ENCODE measurements at regions not wholly inside any gene's neighbourhood (a gene's known extent, or its start where the extent isn't known, plus 50 kb on each side); places are given as distances from the start of the nearest gene placed in this dataset.

DNA sequence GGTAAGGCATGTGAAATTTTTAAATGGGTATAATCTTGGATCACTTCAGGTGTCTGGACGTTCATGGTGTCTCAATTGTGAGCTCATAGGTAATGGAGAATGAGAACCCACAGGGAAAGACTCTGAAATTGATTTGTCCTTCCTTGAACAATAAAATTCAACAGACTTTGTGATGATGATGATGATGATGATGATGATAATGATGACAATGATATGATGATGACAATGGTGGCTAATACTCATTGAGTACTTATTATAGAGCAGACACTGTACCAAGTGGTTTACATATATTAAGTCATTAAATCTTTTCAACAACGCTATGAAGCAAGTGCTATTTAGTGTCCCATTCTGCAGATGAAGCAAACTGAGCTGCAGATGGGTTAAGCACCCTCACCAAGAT is 86.6 kb upstream of the BDNF start:
- intact Hi-C loops (cut with DNase I, micrococcal nuclease): no loop called here
- Histone ChIP-seq H3K4me1 (ENCODE audit: low read depth) (no peaks in the 10 kb centered on the region), H3K9me3 (no peaks in the 10 kb centered on the region), H3K4me3 (no peak overlapping the region), H3K36me3 (ENCODE audit: low read depth) (no peaks in the 10 kb centered on the region)
- no peak for DNase-seq
- ATAC-seq: no peak
- TF ChIP-seq, protein P1, sequence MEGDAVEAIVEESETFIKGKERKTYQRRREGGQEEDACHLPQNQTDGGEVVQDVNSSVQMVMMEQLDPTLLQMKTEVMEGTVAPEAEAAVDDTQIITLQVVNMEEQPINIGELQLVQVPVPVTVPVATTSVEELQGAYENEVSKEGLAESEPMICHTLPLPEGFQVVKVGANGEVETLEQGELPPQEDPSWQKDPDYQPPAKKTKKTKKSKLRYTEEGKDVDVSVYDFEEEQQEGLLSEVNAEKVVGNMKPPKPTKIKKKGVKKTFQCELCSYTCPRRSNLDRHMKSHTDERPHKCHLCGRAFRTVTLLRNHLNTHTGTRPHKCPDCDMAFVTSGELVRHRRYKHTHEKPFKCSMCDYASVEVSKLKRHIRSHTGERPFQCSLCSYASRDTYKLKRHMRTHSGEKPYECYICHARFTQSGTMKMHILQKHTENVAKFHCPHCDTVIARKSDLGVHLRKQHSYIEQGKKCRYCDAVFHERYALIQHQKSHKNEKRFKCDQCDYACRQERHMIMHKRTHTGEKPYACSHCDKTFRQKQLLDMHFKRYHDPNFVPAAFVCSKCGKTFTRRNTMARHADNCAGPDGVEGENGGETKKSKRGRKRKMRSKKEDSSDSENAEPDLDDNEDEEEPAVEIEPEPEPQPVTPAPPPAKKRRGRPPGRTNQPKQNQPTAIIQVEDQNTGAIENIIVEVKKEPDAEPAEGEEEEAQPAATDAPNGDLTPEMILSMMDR (IDR thresholded peaks at IDR 0.05): no peak

DNA sequence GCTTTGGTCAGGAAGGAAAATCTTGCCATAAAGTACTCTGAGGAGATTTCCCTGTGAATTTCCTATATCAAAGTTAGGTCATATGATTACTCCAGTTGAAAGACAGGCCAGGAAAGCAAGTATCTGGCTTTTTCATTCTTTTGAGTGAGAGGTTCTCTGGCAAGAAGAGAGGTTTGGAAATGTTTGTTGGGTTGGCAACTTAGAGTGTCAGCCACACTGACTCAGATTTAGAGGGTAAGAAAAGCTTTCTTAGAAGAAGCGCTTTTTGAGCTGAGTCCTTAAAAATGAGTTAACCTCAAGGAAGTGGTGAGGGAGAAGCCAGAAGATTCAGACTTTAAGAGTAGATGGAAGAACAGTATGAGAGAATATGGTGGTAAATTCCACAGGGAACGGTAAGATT is 86.1 kb upstream of the BDNF start:
- Histone ChIP-seq H3K4me1 (ENCODE audit: low read depth) (no peaks in the 10 kb centered on the region), H3K36me3 (ENCODE audit: low read depth) (no peaks in the 10 kb centered on the region), H3K4me3 (no peak overlapping the region), H3K9me3 (no peaks in the 10 kb centered on the region)
- intact Hi-C loops (cut with DNase I, micrococcal nuclease): no loop called here
- no peak for DNase-seq
- TF ChIP-seq, protein P1 (IDR thresholded peaks at IDR 0.05): no peak
- no peak for ATAC-seq

DNA sequence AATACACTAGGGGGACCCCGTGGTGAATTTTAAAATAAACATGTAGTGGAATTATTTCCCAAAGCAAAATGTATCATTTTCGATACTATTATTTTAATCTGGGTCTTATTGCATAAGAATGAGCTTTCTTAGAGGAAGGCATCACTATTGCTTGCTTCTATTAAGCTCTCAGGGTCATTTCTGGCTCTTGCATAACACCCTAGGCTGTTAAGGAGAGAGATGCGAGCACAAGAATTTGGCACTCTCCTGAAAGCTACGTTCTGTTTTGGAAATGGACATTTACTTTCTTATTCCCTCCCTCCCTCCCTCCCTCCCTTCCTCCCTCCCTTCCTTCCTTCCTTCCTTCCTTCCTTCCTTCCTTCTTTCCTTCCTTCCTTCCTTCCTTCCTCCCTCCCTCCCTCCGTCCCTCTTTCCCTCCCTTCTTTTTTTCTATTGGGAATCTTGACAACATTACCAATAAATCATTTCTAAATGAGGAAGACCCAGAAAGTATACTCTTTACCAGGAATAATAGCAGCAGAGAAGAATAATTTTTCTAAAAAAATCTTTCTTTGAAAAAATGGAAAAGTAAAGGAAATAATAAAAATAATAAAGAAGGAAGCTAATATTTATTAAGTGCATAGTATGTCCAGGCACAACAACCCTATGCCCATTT is 83.6 kb upstream of the BDNF start:
- Histone ChIP-seq H3K9me3 (no peaks in the 10 kb centered on the region), H3K4me1 (ENCODE audit: low read depth) (no peaks in the 10 kb centered on the region), H3K36me3 (ENCODE audit: low read depth) (no peaks in the 10 kb centered on the region), H3K4me3 (no peak overlapping the region)
- TF ChIP-seq, protein P1 (IDR thresholded peaks at IDR 0.05): no peak
- no peak for DNase-seq
- ATAC-seq: no peak
- intact Hi-C loops (cut with DNase I, micrococcal nuclease): no loop called here

DNA sequence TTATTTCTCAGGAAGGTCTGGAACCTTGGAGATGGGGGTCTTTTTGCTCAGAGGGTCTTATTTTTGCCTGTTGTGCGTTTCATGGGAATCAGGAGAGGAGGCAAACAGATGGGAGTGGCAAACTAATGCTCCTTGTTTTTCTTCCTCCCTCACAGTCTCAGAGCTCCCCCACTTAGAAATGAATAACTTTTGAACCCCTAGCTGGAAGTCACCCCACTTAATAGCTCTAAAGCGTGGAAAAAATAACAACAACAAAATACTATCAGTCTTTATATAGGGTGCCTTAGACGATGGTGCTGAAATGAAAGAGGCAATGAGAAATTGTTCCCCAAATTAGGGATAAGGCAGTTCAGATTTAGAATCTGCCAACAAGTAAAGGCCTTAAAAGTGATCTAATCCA is 76.8 kb upstream of the BDNF start:
- Histone ChIP-seq H3K4me3 (no peak overlapping the region), H3K36me3 (ENCODE audit: low read depth) (no peaks in the 10 kb centered on the region), H3K4me1 (ENCODE audit: low read depth) (no peaks in the 10 kb centered on the region), H3K9me3 (no peaks in the 10 kb centered on the region)
- intact Hi-C loops (cut with DNase I, micrococcal nuclease): no loop called here
- TF ChIP-seq, protein P1 (IDR thresholded peaks at IDR 0.05): no peak
- no peak for DNase-seq
- no peak for ATAC-seq

DNA sequence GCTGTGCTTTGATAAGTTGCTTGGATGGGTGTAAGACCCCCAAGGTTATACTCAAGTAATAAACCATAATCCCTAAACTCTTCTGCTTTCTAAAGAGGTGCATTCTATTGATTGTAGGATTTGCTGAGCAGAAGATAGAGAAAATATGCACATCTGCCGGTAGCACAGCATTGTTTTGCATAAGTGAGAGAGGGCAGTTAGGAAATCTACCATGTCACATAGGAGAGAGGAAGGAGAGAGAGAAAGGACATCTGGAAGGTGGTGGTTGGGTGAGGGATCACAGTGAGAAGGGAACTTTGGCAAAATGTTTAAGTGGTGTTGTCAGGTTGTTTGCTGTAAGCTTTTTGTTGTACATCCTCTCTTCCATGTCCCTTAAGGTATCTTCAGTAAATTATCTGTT is 73.6 kb upstream of the BDNF start:
- ATAC-seq: no peak
- intact Hi-C loops (cut with DNase I, micrococcal nuclease): no loop called here
- H3K4me1 ChIP-seq (ENCODE audit: low read depth): no peaks in the 10 kb centered on the region
- no peaks in the 10 kb centered on the region for H3K36me3 ChIP-seq (ENCODE audit: low read depth)
- no peak overlapping the region for H3K4me3 ChIP-seq
- no peak for DNase-seq
- no peaks in the 10 kb centered on the region for H3K9me3 ChIP-seq
- TF ChIP-seq, protein P1 (IDR thresholded peaks at IDR 0.05): no peak

DNA sequence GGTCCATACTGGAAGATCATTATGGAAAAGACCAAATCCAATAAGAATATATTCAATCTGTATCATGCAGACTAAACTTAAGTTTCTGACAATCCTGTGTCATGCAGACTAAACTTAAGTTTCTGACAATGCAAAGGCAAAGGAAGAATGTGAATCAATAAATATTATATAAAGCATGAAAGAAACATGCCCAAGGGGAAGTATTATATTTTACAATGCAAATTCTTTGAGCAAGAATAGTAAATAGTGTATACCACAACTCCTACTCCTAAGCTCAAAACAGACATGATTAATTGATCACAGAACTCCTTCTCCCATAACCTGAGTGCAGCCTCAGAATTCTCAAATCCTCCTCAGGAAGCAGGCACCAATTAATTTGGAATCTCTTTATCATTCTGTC is 71.3 kb upstream of the BDNF start:
- TF ChIP-seq, protein P1 (IDR thresholded peaks at IDR 0.05): no peak
- DNase-seq: no peak
- Histone ChIP-seq H3K36me3 (ENCODE audit: low read depth) (no peaks in the 10 kb centered on the region), H3K9me3 (no peaks in the 10 kb centered on the region), H3K4me1 (ENCODE audit: low read depth) (no peaks in the 10 kb centered on the region), H3K4me3 (no peak overlapping the region)
- intact Hi-C loops (cut with DNase I, micrococcal nuclease): no loop called here
- no peak for ATAC-seq
